HG02623 (cell line): ENCODE measurements at regions not wholly inside any gene's neighbourhood (a gene's known extent, or its start where the extent isn't known, plus 50 kb on each side); places are given as distances from the start of the nearest gene placed in this dataset.

ENCODE experiments used
- ATAC-seq: cut with Tn5 transposase; IDR thresholded peaks from one replicate; pipeline ENCODE4 v1.9.1; 2021; ENCODE audit warnings: moderate library complexity; ENCODE audit not compliant: unreplicated experiment

DNA sequence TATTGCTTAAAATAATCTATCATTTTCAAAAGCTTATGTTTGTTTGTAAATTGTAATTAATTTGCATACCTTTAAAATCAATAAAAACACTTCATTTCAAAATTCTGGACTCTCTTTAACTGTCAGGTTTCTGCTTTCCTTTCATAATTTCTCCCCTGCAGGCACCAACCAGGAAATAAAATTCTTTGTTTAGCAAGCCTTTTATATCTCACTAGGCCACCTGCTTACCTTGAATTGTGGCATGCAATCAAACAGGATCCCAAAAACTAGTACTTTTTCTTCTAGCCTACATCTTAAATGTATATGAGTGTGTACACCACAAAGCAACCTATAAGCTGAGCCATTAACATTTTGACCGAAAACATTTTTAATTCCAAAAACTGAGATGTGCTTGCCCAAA, 233.1 kb downstream of the NR4A2 start:
- ATAC-seq = no peak

DNA sequence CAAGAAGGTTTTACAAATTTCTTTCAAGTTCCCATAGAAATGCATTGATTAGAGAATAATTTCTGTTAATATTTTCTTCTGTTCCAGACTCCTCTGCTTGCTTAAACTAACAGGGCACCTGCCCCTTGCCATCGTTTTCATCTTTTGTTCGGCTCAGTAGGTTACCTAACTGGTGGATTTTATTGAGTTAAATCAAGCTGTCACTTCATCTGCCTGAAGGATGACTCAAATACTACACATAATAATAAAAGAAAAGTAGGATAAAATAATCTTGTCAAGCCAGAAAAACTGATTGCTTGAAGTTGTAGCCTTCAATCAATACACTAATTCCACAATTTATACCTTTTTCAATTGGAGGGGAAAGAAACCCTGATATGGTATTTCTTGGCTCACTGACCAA, 234.0 kb downstream of the NR4A2 start:
- ATAC-seq = no peak

DNA sequence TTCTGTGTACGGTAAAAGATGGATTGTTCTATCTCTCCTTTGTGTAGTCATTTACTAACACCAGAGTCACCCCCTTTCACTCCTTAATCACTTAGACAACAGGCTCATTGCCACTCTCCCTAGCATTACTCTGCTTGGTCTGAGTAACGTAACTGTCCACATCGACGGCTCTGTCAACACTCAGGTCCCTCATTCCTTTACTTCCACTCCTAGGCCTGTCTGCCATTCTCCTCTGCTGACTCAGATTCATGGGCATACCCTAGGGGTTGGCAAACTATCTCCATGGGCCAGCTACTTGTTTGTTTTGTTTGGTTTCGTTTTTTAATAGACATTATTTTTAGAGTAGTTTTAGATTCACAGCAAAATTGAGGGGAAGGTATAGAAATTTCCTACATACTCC, 243.9 kb downstream of the NR4A2 start:
- no peak for ATAC-seq

DNA sequence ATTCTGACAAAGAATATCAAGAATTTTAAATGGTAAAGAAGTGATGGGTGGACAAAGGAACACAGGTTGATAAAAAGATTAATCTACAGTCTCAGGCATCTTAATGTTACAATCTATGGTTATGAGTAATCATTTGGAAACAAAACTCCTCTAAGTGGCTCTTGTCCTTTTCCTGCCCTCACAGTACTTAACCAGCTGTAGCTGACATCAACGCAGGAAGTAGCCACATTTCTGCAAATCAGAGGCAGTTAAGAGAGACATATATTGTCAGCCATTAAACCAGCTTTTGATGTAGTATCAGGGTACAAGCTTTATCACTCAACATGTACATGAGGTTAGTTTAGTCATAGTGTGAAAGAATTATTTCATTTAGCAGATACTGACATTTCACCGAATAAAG, 244.6 kb downstream of the NR4A2 start:
- no peak for ATAC-seq

DNA sequence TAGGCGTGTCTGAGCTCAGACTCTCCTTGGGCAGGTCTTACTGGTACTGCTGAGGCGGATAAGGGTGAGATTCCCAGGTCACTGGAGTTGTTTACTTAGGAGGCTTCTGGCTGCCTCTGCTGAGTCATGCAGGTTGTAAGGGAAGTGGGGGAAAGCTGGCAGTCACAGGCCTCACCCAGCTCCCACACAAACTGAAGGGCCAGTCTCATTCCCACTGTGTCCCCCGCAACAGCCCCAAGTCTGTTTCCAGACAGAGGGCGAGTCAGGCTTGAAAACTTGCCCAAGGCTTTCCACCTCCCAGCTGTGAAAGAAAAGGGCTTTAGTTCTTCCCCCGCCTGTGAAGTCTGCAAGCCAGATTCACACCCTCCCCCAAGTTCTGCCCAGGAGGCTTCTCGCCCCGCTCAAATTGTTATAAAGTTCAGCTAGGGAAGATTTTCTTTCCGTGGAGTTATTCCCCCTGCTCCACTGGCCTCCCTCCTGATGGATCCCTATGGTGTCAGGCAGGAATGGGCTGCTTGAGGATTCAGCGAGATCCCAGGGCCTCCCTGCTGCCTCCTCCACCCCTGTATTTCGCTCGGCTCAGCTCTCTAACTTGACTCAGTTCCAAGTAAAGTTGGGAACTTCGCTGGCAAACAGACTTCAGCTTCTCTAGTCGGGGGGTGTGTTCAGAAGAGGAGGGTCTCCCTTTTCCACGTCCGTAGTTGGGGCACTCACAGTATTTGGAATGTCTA, 248.6 kb downstream of the NR4A2 start:
- no peak for ATAC-seq

DNA sequence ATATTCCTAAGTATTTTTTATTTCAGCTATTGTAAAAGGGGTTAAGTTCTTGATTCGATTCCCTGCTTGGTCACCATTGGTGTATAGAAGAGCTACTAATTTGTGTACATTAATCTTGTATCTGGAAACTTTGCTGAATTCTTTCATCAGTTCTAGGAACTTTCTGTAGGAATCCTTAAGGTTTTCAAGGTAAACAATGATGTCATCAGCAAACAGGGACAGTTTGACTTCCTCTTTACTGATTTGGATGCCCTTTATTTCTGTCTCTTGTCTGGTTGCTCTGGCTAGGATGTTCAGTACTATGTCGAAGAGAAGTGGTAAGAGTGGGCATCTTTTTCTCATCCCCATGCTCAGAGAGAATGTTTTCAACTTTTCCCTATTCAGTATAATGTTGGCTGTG, 252.7 kb downstream of the NR4A2 start:
- no peak for ATAC-seq

DNA sequence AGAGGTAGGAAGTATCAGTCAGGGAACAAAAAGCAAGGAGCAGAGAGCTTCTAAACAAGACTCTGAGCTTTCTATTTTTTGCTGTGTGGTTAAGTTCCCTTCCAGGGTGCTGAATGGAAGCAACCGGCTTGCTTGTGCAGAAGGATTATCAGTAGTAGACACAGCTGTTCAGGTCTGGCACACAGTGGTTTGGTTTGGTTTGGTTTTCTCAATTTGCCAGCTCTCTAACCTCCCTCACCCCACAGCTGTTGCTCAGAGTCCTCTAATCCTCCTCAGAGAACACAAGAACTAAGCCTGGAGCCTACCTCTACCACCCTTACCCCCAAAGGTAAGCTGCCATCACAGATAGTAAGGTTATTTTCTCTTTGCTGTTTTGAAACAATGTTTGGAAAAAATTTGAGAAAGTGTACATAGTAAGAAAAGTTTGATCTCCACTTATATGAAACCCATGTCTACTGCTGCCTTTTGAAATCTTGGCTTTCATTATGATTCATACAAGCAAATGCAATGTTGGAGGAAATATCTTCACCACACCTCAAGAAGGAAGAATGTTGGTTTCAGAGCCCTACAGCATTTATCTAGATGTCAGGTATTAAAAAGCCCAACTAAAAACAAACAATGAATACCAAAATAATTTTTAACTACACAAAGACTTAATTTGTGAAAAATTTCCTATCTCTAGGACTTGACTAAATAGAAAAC, 255.3 kb downstream of the NR4A2 start:
- ATAC-seq = no peak

DNA sequence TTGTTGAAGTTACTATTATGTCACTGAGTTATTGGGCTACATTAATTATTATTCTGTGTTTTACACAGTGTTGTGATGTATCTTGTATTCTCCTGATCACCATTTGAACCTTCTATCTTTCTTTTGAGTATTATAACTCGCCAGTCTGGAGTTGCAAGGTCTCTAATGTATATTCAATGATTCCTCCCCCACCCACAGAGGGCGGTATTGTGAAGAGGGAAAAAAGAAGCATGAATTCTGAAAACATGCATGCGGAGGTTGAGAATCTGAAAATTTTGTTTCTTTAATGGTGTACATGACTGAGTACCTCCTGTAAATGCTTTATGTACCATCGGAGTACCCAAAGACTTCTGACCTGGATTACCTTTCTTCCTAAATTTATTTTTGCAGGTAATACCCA, 266.6 kb downstream of the NR4A2 start:
- no peak for ATAC-seq

DNA sequence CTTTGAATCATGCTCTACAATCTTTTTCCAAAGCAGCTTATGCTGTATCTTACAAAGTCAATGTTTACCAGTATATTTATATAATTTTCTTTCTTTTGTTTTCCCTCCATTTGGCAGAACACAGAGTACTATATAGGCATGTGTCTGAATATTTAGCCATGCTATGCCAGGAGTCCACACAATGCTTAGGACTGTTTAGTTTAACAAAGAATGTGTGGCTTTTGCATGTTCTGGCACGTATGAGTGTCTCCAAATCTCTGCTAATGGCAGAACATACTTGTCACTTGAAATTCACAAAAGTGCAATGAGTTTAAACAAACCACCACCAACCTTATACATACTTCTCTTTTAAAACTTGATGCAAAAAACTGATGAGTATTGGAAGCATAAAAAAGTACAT, 268.0 kb downstream of the NR4A2 start:
- no peak for ATAC-seq

DNA sequence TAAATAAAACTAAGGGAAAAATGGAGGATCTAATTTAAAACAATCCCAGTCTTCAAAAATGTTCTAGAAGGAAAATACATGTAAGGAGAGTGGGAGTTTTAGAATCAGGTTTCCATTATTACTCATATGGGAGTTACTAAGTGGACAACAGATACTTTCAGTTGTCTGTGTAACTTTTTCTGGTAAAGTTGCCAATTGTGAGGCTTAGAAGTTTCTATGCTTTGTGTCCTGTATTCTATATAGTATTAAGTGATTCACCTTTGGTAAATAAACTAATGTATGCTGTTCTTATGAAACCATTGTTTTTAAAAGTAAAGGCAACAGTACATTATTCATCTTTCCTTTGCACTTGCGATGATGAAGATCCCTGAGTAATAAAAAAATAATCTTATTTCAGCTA, 274.9 kb downstream of the NR4A2 start:
- no peak for ATAC-seq

DNA sequence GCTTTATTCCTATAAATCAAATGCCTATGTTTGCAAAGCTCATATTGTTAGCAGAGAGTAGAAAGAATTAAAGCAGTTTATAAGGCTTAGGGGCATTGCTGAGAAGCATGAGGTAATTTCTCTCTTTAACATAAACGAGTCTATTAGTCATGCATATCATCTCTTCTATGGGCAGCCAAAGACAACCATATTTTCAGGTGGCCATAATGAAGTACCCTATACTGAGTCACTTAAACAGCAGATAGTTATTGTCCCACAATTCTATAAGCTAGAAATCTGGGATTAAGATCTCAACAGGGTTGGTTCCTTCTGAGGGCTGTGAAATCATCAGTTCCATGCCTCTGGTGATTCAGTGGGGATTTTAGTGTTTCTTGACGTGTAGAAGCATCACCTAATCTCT, 277.5 kb downstream of the NR4A2 start:
- ATAC-seq = no peak

DNA sequence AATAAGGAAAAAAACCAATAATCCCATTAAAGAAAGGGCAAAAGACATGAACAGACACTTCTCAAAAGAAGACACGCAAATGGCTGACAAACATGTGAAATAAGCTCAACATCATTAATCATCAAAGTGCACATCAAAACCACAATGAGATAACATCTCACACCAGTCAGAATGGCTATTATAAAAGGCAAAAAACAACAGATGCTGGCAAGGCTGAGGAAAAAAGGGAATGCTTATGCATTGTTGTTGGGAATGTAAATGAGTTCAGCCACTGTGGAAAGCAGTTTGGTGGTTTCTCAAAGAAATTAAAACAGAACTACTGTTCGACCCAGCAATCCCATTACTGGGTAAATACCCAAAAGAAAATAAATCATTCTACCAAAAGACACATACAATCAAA, 285.6 kb downstream of the NR4A2 start:
- no peak for ATAC-seq

DNA sequence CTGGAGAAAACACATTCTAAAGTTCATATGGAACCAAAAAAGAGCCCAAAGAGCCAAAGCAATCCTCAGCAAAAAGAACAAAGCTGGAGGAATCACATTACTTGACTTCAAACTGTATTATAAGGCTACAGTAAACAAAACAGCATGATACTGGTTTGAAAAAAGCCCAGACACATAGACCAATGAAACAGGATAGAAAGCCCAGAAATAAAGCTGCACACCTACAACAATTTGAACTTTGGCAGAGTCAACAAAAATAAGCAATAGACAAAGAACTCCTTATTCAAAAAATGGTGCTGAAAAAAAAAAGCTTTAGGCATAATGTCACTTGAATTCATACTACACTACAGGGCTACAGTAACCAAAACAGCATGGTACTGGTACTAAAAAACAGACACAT, 289.6 kb downstream of the NR4A2 start:
- no peak for ATAC-seq

DNA sequence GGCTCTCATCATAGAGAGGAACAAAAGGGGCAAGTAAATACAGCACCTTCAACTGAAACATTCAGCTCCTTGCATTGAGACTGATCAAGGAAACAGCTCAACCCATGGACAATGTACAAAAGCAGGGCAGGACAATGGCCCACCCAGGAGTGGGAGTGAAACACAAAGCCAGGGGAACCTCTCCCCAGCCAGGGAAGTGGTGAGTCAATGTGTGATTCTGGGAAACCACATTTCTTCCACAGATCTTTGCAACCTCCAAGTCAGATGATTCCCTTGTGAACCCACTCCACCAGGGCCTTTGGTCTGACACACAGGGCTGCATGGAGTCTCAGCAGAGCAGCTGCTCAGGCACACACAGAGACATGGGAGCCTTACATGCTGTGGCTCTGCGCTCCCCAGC, 294.5 kb downstream of the NR4A2 start:
- ATAC-seq = no peak

DNA sequence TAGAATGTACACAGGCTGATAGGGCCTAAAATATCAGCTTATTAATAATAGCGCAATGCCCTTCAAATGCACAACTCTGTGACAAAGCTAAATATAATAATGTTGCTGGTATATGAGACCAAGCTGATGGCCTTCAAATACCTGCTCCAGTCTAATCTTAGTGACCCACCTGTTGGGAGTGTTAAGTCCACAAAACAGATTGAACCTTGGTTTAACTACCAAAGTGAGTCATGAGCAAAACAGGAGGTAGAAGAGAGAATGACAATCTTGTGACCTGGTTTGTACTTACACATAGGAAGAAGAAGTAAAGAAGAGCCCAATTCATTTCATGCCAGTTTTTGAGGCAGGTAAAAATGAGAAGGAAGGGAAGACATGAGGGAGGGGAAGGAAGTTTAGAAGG, 295.0 kb downstream of the NR4A2 start:
- ATAC-seq = no peak

DNA sequence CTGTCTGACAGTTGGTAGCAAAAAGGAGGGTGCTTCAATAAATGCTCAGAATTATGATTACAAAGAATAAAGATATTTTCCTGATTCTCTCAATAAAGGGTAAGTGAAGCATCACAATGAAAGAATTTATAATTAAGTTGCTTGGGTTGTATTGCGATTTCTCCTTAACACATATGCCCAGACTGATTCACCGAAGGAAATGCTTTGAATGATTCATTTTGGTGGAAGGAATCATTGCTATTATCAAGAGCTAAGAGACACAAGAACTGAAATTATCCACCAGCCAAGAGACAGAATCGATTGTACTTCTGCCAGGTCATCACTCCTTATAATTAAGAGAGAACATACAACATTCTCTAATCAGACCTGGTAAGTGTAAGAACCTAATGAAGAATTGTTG, 301.4 kb downstream of the NR4A2 start:
- no peak for ATAC-seq

DNA sequence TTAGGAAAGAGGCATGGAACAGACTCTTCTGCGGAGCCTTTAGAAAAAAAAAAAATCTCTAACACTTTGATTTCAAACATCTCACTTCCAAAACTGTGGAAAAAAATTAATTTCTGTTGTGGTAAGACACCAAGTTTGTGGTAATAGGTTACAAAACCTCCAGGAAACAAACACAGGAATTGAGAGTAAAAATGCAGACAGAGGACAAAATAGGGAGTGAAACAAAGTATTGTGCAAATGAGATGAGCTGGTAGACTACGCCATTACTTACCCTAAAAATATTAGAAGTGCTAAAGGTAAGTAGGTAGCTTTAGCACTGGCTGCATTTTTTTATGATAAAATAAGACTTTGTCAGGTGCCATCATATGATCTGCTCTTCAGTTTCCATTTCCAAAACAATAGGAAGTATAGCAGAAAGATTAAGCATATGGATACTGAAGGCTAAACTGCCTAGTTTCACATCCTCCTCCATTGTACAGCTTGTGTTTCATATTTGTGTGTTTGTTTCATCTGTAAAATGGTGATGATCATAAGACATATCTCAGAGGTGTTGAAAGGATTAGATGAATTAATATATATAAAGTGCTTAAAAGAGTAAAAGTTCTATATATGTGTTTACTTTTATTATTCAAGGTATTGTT, 309.2 kb downstream of the NR4A2 start:
- no peak for ATAC-seq

DNA sequence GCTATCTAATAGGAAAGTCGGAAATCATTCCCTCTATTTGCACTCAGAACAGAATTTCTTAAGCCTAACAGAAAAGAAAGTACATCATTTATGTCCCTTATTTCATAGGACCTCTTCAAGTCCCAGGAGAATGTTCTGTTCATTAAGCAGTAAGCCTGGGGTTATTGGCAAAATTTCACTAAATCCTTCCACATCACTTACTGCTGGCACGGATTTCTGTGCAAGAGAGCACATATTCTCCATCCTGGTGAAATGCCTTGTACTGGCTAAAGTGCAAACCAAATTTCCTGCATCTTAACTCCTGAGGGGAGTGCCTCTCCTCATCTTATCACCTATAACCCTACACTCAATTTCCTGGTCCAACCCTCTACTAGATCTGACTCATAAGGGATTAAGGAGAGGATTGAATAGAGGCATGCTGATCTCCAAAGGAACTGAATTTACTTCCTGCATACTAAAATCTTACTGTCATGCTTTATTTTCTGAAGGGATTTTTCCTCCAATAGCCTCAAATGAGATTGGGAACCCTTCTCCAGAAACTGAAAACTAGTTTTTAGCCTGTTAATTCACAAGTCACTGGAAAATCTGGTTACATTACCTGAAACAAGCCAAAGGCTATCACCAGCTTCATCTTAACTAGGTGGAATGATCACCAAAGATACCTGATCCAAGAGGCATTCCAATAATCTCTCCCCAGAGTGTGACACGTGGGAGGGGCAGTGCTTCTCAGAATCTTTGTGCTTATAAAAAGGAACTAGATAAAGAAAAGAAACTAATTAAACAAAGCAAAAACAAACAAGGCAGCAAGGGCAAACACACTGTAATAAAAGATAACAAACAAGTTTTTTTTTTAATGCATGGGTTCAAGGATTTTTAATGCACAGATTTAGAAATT, 311.1 kb downstream of the NR4A2 start:
- ATAC-seq = no peak

DNA sequence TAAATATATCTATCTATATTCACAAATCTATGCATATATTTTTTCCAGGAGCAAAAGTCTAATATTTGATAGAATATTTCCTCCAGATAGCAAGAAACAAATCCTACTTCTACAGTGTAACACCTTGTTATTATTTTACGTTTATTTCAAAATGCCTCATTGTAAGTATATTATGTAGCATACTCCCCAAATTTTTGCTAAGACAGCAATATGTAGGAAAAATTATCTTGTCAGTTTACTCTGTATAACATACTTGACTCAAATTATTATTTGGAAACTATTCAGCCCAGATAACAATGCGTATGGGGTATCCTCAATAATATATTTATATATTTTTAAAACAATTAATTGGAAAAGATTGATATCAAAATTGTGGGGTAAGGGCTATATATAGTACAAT, 313.2 kb downstream of the NR4A2 start:
- no peak for ATAC-seq

DNA sequence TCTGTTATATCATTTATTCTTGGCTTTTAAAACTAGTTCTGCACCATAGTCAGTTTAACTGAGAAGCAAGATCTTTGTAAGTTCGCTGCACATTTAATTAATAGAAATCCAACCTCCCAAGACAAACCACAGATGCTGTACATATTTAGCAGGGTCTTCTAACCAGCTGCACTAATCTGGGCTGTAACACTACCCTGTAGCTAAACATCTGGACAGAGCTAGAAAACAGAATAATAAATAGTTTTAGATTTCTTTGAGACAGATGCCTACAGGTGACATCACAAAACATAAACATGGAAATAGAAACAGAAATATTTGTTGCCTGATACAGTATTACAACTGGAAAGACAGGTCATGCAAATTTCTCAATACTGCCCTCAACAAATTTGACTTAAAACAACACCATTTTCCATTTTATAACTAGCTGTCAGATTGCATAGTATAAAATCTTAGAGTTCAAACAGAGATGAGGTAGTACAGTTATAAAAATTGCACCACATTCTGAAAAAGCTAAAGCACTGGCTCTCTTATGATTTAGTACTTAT, 315.1 kb downstream of the NR4A2 start:
- ATAC-seq = no peak

DNA sequence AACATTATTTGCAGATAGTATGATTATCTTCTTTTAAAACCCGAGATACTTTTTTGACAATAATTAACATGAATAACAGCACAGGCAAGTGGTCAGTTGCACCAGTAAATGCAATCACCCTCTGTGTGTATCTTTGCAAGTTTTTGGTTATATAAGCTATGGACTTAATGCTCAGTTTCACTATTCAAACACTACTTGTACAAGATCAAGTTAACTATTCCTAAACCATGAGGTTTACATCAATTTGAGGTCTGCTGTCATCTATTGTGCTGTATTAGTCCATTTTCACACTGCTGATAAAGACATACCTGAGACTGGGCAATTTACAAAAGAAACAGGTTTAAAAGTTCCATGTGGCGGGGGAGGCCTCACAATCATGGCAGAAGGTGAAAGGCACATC, 323.2 kb downstream of the NR4A2 start:
- ATAC-seq = no peak
